B cell (primary cell): ENCODE measurements at regions not wholly inside any gene's neighbourhood (a gene's known extent, or its start where the extent isn't known, plus 50 kb on each side); places are given as distances from the start of the nearest gene placed in this dataset.
"Not testable (repeated sequence)": the region's sequence is repeated elsewhere in the genome, so short reads cannot be mapped to it uniquely, and the experiment has no call there.

Experiments
- ATAC-seq: fragments of 200-7000 bp; cut with Tn5 transposase; one replicate; pipeline ENCODE4 v1.10.0; 2021; ENCODE audit warnings: low read depth, mild to moderate bottlenecking, moderate number of reproducible peaks, moderate library complexity
- CTCF ChIA-PET: fragments of 350-600 bp; sonication (Branson Sonifier 250); formaldehyde crosslinking; loops from one replicate; lab custom pipeline; 2021; ENCODE audit warnings: antibody characterized with exemption, inconsistent platforms; lab: Charles Lee
- POLR2A ChIA-PET: fragments of 350-600 bp; sonication (Branson Sonifier 250); formaldehyde crosslinking; loops from one replicate; lab custom pipeline; 2021; ENCODE audit warnings: antibody characterized with exemption; lab: Charles Lee
- DNase-seq: peaks from one replicate; pipeline ENCODE4 v3.0.0; 2013
- H2AFZ ChIP-seq: 2 replicates; pipeline ENCODE4 v1.6.1; 2012; ENCODE audit warnings: mild to moderate bottlenecking, low read depth, low read length; ENCODE audit not compliant: insufficient read depth, poor library complexity, severe bottlenecking
- H3K27ac ChIP-seq, 2 donors: 1 replicate in 1 of 2; 2 replicates in 1 of 2; pipeline ENCODE4 v1.5.1; 2012 to 2013; ENCODE audit warnings: low read length in 2 of 2, mild to moderate bottlenecking in 2 of 2, moderate library complexity in 1 of 2
- H3K27me3 ChIP-seq, 4 experiments: fragments of 200-600 bp in 1 of 4; sonication (generic) in 1 of 4; replicated peaks in 1 of 4; 1 replicate in 2 of 4; 2 replicates in 2 of 4; pipeline versions ENCODE4 v1.6.1 to v1.7.0; 2013 to 2016; ENCODE audit warnings: low read length in 3 of 4, mild to moderate bottlenecking in 2 of 4, mixed read lengths in 1 of 4, moderate library complexity in 1 of 4; ENCODE audit not compliant: insufficient read depth in 4 of 4, control insufficient read depth in 3 of 4; ENCODE audit errors: control extremely low read depth in 1 of 4
- H3K36me3 ChIP-seq, 2 experiments: replicated peaks in 1 of 2; 1 replicate in 1 of 2; 2 replicates in 1 of 2; pipeline versions ENCODE4 v1.6.1 to v1.7.1; 2013; ENCODE audit warnings: low read length in 1 of 2; ENCODE audit not compliant: insufficient read depth in 2 of 2, control insufficient read depth in 1 of 2; ENCODE audit errors: control extremely low read depth in 1 of 2, extremely low read depth in 1 of 2
- H3K4me1 ChIP-seq, 2 donors: fragments of 200-600 bp in 1 of 2; sonication (generic) in 1 of 2; 1 replicate in 1 of 2; 2 replicates in 1 of 2; pipeline versions ENCODE4 v1.5.1 to v1.6.1; 2013 to 2017; ENCODE audit warnings: low read length in 2 of 2; ENCODE audit not compliant: control insufficient read depth in 2 of 2, insufficient read depth in 2 of 2
- H3K4me2 ChIP-seq: replicated peaks from 2 replicates; pipeline ENCODE3; 2012; ENCODE audit warnings: mild to moderate bottlenecking, low read depth, low read length; ENCODE audit not compliant: poor library complexity, severe bottlenecking
- H3K4me3 ChIP-seq, 5 experiments: fragments of 200-600 bp in 1 of 5; sonication (generic) in 1 of 5; 1 replicate in 3 of 5; 2 replicates in 2 of 5; pipeline versions ENCODE4 v1.5.1 to v1.7.0; 2011 to 2016; ENCODE audit warnings: low read length in 4 of 5, mild to moderate bottlenecking in 4 of 5, low read depth in 2 of 5, control low read depth in 1 of 5, moderate library complexity in 1 of 5; ENCODE audit not compliant: insufficient read depth in 1 of 5; ENCODE audit errors: control extremely low read depth in 1 of 5, extremely low read depth in 1 of 5
- H3K79me2 ChIP-seq: fragments of 200-600 bp; sonication (generic); one replicate; pipeline ENCODE4 v1.6.0; 2016; ENCODE audit warnings: low read length; ENCODE audit not compliant: control insufficient read depth, insufficient read depth
- H3K9ac ChIP-seq: fragments of 200-600 bp; sonication (generic); 2 replicates; pipeline ENCODE4 v1.6.1; 2017; ENCODE audit warnings: mild to moderate bottlenecking, low read length, moderate library complexity
- H3K9me3 ChIP-seq, 3 donors: one replicate each; pipeline versions ENCODE4 v1.6.1 to v1.7.1; 2013; ENCODE audit warnings: low read length in 2 of 3; ENCODE audit not compliant: control insufficient read depth in 2 of 3, insufficient read depth in 1 of 3; ENCODE audit errors: control extremely low read depth in 1 of 3
- H4K20me1 ChIP-seq: 2 replicates; pipeline ENCODE4 v1.6.0; 2012; ENCODE audit warnings: mild to moderate bottlenecking, low read length; ENCODE audit not compliant: insufficient read depth, control insufficient read depth, poor library complexity, severe bottlenecking
- H3K27ac Mint-ChIP-seq: one replicate; pipeline ENCODE4 v1.8.0; 2021; ENCODE audit warnings: mixed read lengths
- H3K27me3 Mint-ChIP-seq: one replicate; pipeline ENCODE4 v1.8.0; 2021; ENCODE audit warnings: mixed read lengths
- H3K4me1 Mint-ChIP-seq: one replicate; pipeline ENCODE4 v1.8.0; 2021; ENCODE audit warnings: mixed read lengths
- H3K4me3 Mint-ChIP-seq: one replicate; pipeline ENCODE4 v1.8.0; 2021; ENCODE audit warnings: mixed read lengths
- H3K9me3 Mint-ChIP-seq: one replicate; pipeline ENCODE4 v1.8.0; 2022; ENCODE audit warnings: mixed read lengths; ENCODE audit not compliant: insufficient read depth
- CTCF ChIP-seq: fragments of 200-600 bp; IDR thresholded peaks from one replicate; pipeline ENCODE4 v1.8.0; 2022; ENCODE audit warnings: antibody characterized with exemption, mild to moderate bottlenecking
- EZH2 ChIP-seq: IDR thresholded peaks from 2 replicates; pipeline ENCODE4 v1.6.1; 2012; ENCODE audit warnings: borderline replicate concordance, low read depth, mild to moderate bottlenecking, moderate library complexity, low read length; ENCODE audit not compliant: insufficient read depth, poor library complexity, severe bottlenecking
- WGBS: methylation state at CpG from one replicate; pipeline ENCODE4 v1.1.5; 2013; ENCODE audit warnings: missing lambda C conversion rate; ENCODE audit not compliant: insufficient coverage; 5-methylcytosine and 5-hydroxymethylcytosine counted together
- intact Hi-C: fragments of 100-400 bp; cut with micrococcal nuclease; formaldehyde crosslinking; loops from one replicate; pipeline ENCODE4 v1.10.0; 2022

GRCh38 chr6:28011722-28012121 is 54.7 kb downstream of the OR2B6 start:
- DNase-seq = no peak
- Histone ChIP-seq H3K27me3 (peaks cover 0 to 4% (median 0%) of the 10 kb centered on the region in 4 experiments), H3K79me2 (no peaks in the 10 kb centered on the region), H3K36me3 (no peaks in the 10 kb centered on the region), H3K4me3 (no peak overlapping the region), H3K27ac (no peak overlapping the region), H4K20me1 (no peaks in the 10 kb centered on the region), H3K9ac (no peak overlapping the region), H3K4me2 (no peak overlapping the region), H2AFZ (peak overlapping the region; percentile 68), H3K9me3 (peaks cover 0 to 10% (median 7%) of the 10 kb centered on the region in 3 donors), H3K4me1 (peaks cover 27 to 39% of the 10 kb centered on the region in 2 donors)
- peaks cover 2% of the 10 kb centered on the region for H3K9me3 Mint-ChIP-seq
- peak overlapping the region; percentile 80 for H3K27ac Mint-ChIP-seq
- no peak overlapping the region for H3K4me3 Mint-ChIP-seq
- 87% methylated on average over 8 of the region's 8 CpGs for WGBS
- ATAC-seq = no peak
- peaks cover 32% of the 10 kb centered on the region for H3K4me1 Mint-ChIP-seq
- intact Hi-C loops = no loop called here
- POLR2A ChIA-PET = no interaction called here
- H3K27me3 Mint-ChIP-seq = peaks cover 18% of the 10 kb centered on the region
- TF ChIP-seq CTCF = no peak
- no peak for TF ChIP-seq EZH2
- CTCF ChIA-PET = no interaction called here

GRCh38 chr6:28021011-28021410 is 59.4 kb upstream of the ZNF165 start:
- POLR2A ChIA-PET, ATAC-seq, CTCF ChIA-PET: not testable (repeated sequence)

GRCh38 chr6:28022707-28023106 is 57.7 kb upstream of the ZNF165 start:
- ATAC-seq, H3K27ac Mint-ChIP-seq, H3K27ac ChIP-seq, H4K20me1 ChIP-seq, H3K9me3 ChIP-seq, H3K4me3 ChIP-seq, H3K79me2 ChIP-seq, H3K27me3 ChIP-seq, H3K9me3 Mint-ChIP-seq, H3K4me1 Mint-ChIP-seq, H3K4me2 ChIP-seq, DNase-seq, intact Hi-C loops, POLR2A ChIA-PET, H3K4me3 Mint-ChIP-seq, H3K4me1 ChIP-seq, H3K36me3 ChIP-seq, H3K9ac ChIP-seq, H2AFZ ChIP-seq, CTCF ChIA-PET: not testable (repeated sequence)
- WGBS = no CpG with 5 or more reads among the region's 1 CpG
- peaks cover 19% of the 10 kb centered on the region for H3K27me3 Mint-ChIP-seq

More at GRCh38 chr6:28021011-28021410, 59.4 kb upstream of the ZNF165 start:
- H3K4me3 Mint-ChIP-seq, H3K9me3 Mint-ChIP-seq, H3K27ac Mint-ChIP-seq, intact Hi-C loops, H3K9ac ChIP-seq, H3K4me1 ChIP-seq, H3K4me3 ChIP-seq, H2AFZ ChIP-seq, H3K79me2 ChIP-seq, H4K20me1 ChIP-seq, H3K4me2 ChIP-seq, H3K9me3 ChIP-seq, H3K27ac ChIP-seq, H3K36me3 ChIP-seq, H3K27me3 ChIP-seq, H3K4me1 Mint-ChIP-seq, DNase-seq: not testable (repeated sequence)
- 98% methylated on average over 8 of the region's 12 CpGs for WGBS
- H3K27me3 Mint-ChIP-seq = peaks cover 26% of the 10 kb centered on the region
